AG08396 (cell line): ENCODE measurements at regions not wholly inside any gene's neighbourhood (a gene's known extent, or its start where the extent isn't known, plus 50 kb on each side); places are given as distances from the start of the nearest gene placed in this dataset.
"Not testable (repeated sequence)": the region's sequence is repeated elsewhere in the genome, so short reads cannot be mapped to it uniquely, and the experiment has no call there.

ENCODE experiments used
- DNase-seq: peaks from one replicate; pipeline ENCODE4 v3.0.0; 2012; ENCODE audit warnings: low spot score, mixed read lengths

- DNase-seq: no peak
Observed at GRCh38 chr1:193402977-193403376, 216.6 kb upstream of the B3GALT2 start.

GRCh38 chr1:193402037-193402436, 215.6 kb upstream of the B3GALT2 start:
- DNase-seq: no peak

DNA sequence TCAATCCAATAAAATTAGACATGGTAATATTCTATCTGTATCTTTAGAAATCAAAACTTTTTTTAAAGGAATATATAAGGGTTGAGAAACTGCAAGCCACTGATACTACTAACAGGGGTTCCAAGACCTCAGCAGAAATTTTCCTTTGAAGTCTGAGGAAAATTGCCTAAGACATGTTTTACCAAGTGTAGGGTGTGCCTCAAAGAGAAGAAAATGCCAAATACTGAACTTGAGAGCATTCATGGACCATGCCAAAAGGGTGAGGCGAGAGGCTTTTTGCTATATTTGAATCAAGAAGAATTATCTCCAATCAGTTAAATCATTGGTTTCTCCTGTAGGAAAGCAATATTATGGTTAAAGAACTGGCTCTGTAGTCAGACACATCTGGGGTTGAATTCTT, 207.9 kb upstream of the B3GALT2 start:
- DNase-seq: no peak

- DNase-seq: no peak
Observed at GRCh38 chr1:193392686-193393085, 206.3 kb upstream of the B3GALT2 start.

GRCh38 chr1:193388683-193389082, 202.3 kb upstream of the B3GALT2 start:
- no peak for DNase-seq

DNA sequence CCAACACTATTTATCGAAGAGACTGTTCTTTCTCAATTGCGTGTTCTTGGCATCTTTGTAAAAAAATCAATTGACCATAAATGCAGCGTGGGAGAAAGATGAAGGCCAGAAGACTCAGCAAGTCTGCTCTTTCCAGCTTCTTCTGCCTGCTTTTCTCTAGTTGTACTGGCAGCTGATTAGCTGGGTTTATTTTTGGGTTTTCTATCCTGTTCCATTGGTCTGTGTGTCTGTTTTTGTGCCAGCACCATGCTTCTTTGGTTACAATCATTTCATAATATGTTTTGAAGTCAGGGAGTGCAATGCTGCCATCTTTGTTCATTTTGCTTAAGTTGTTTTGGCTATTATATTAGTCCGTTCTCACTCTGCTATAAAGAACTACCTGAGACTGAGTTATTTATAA, 201.8 kb upstream of the B3GALT2 start:
- no peak for DNase-seq

GRCh38 chr1:193387406-193387805, 201.0 kb upstream of the B3GALT2 start:
- DNase-seq: no peak

DNA sequence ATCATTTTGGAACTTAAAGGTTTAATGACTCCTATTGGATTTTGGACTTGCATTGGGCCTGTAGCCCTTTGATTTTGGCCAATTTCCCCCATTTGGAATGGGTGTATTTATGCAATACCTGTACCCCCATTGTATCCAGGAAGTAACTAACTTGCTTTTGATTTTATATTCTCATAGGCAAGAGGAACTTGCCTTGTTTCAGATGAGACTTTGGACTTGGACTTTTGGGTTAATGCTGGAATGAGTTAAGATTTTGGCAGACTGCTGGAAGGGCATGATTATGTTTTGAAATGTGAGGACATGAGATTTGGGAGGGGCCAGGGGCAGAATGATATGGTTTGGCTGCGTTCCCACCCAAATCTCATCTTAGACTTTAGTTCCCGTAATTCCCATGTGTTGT, 192.0 kb upstream of the B3GALT2 start:
- DNase-seq: not testable (repeated sequence)

- no peak for DNase-seq
Observed at GRCh38 chr1:193377472-193377871, 191.1 kb upstream of the B3GALT2 start.

- no peak for DNase-seq
Observed at GRCh38 chr1:193372553-193372952, 186.1 kb upstream of the B3GALT2 start.

DNA sequence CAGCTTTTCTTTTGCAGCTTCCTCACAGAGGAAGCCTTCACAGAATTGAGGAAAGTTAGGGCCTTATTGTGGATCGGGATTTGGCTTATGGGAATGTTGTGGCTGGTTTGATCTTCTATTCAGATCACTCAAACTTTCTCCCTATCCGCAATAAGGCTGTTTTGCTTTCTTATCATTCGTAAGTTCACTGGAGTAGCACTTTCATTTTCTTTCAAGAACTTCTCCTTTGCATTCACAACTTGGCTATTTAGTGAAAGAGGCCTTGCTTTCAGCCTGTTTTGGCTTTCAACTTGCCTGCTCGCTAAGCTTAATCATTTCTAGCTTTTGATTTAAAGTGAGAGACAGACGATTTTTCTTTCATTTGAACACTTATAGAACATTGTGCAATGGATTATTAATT, 181.9 kb upstream of the B3GALT2 start:
- DNase-seq: no peak

DNA sequence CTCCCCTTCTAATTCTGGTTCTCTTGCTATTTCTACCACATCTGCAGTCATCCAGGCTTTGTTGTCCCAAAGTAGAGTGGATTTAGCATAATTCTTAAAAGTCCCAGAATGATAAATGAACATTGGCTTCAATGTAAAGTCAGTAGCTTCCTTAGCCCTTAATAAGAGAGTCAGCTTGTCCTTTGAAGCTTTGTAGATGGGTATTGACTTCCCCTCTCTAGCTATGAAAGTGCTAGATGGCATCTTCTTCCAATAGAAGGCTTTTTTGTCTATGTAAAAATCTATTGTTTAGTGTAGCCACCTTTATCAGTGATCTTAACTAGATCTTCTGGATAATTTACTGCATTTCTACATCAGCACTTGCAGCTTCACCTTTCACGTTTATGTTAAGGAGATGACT, 181.4 kb upstream of the B3GALT2 start:
- no peak for DNase-seq

DNA sequence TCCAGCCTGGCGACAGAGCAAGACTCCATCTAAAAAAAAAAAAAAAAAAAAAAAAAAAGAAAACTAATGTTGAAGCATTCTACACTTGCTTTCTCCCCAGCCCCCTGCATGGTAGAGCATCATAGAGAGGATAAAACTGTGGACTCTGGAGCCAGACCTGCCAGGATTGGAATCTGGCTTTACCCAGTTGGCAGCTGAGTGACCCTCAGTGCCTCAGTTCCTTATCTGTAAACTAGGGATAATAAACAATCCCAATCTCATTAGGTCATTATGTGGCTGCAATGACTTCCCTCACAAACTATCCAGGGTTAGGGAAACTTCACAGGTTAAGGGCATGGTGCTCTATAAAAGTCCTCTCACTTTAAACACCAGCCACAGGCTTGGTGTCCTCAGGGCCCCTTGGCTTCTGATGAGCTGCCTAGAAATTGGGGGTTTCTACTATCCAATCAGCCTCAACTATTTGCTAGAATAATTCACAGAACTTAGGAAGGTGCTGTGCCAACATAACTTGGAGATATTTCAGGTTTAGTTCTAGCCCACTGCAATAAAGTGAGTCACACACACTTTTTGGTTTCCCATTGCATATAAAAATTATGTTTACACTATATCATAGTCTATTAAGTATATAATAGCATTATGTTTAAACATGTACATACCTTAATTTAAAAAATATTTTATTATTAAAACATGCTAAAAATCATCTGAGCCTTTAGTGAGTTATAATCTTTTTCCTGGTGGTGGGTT, 180.5 kb upstream of the B3GALT2 start:
- DNase-seq: no peak

DNA sequence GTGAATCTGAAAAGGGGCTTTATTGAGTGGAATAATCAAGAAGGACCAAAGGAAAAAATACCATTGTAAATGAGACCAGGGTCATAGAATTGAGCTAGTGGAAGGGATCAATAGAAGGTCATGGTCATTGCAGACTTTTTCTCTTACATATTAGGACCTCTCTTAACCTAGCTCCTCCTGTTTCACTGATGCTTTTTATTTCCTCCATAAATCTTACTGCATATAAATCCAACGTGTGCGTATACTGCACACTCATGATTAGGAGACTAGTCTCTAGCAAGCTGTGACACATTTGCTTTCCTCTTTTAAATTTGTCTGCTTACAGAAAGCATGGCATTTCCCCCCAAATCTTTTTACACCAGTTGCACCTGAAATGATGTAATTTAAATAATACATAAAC, 179.6 kb upstream of the B3GALT2 start:
- DNase-seq: no peak

DNA sequence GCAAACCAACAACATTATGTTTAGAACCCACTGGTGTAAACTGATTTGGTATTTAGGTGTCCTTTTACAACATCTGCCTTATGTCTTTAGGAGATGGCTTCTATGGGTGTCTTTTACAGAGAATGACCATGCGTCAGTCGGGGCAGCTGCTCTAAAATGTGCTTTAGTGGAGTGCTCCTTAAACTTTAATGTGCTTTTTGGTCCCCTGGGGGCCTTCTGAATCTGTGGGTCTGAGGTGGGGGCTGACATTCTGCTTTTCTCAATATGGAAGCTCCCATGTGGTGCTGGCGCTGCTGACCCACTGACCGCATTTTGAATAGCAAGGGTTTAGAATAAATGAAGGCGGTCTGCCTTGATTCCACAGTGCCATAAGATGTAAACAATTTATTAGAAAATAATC, 173.2 kb upstream of the B3GALT2 start:
- DNase-seq: no peak

DNA sequence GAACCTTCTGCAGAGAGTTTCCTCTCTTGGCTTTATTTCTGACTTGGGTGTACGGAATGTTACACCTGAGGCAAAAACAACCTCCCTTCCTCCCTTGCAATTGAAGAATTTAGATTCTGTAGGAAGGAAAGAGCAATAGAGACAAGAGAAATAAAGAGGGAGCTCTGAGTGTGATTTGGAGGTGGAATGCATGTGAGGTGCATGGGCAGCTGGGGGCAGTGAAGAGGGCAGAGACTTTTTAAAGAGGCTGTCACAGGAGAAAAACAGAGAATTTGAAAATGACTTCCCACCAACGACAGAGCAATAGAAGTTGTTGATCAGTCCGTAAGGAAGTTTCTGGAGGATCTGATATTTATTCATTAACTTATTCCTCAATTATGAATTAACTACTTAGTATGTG, 172.0 kb upstream of the B3GALT2 start:
- DNase-seq: no peak

DNA sequence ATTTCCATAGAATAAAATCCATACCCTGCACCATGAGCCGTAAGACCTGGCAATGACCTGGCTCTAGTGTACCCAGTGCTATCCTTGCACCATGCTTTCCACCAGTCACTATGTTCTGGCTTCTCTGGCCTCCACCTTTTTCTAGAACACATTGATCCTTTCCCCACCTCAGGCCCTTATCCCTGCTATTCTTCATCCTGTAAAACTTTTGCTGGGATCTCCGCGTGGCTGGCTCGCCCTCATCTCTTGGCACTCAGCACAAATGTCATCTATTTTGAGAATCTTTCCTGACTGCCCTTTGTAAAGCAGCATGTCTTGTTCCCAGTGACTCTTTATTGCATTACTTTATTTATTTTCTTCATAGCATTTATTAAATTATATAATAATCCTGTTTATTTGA, 169.8 kb upstream of the B3GALT2 start:
- no peak for DNase-seq

GRCh38 chr1:193355626-193356025, 169.2 kb upstream of the B3GALT2 start:
- no peak for DNase-seq

GRCh38 chr1:193355178-193355577, 168.8 kb upstream of the B3GALT2 start:
- DNase-seq: no peak

DNA sequence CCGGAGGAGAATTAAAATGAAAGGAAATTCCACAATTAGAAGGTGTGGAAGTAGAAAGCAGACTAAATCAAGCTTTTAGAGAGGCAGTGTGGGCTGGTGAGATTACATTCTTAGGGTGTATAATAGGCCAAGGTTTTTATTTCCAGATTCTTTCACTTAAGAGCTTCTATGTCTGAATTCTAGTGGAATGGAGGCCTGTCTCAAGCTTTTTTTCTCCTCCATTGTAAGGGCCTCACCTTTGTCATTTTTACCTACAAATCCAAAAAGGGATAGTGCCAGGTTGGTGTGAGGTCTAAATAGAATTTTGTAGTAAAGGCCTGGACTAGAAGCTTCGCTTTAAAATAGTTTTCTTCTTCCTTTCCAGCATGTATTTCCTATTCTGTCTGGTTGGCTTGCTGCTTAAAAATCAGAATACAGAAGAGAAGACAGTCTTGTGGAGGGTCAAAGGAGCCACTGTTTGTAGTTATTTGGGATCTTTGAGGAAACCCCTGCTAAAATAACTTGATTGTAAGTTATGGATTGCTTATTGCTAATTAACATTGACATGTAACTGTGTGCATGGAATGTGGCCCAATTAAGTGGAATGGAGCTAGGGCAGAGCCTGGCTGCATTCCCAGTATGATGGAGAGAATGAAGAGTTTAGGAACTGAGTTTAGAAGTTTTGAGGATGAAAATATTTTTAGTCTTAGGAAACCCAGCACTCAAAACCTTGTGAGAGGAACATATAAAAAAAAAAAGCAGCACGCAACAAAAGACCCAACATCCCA, 162.5 kb upstream of the B3GALT2 start:
- DNase-seq: no peak

GRCh38 chr1:193348091-193348768, 161.8 kb upstream of the B3GALT2 start:
- DNase-seq: no peak

- DNase-seq: no peak
Observed at GRCh38 chr1:193346085-193346484, 159.7 kb upstream of the B3GALT2 start.

- no peak for DNase-seq
Observed at GRCh38 chr1:193342811-193343210, 156.4 kb upstream of the B3GALT2 start.
